GM18951 (cell line): ENCODE measurements at regions not wholly inside any gene's neighbourhood (a gene's known extent, or its start where the extent isn't known, plus 50 kb on each side); places are given as distances from the start of the nearest gene placed in this dataset.

Experiments
- POLR2A ChIP-seq: IDR thresholded peaks from 4 replicates; pipeline ENCODE4 v1.6.1; 2011; ENCODE audit warnings: mild to moderate bottlenecking; ENCODE audit not compliant: insufficient read length, insufficient read depth; ENCODE audit errors: extremely low read depth
- in situ Hi-C: fragments of 300-500 bp; cut with MboI; formaldehyde crosslinking; loops from one replicate; pipeline ENCODE4 v1.12.0; 2022; ENCODE audit warnings: low sequenced_read_pairs, mixed read lengths, inconsistent platforms; ENCODE audit not compliant: unreplicated experiment

DNA sequence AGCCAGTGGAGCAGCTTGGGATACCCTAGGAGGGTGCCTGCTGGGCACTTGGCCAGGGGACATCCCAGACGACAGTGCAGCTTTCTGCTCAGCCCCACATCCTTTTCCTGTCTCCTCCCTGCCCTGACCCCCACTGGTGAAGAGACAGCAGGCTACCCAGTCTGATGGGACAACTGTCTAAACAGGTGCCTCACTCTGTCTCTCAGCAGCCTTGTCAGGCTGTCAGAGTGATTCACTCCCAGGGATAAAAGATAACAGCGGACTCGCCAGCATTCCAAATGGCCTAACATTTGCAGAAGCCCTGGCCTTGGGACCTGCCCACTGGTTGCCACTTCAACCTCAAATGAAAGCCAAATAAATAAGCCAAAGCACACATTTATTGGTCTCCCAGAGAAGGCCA is 318.6 kb upstream of the PLET1 start:
- in situ Hi-C loops: loop anchor here (25.0 kb wide), 1 partner anchor 208 kb away; no protein-coding TSS in a partner anchor
- no peak for TF ChIP-seq POLR2A

DNA sequence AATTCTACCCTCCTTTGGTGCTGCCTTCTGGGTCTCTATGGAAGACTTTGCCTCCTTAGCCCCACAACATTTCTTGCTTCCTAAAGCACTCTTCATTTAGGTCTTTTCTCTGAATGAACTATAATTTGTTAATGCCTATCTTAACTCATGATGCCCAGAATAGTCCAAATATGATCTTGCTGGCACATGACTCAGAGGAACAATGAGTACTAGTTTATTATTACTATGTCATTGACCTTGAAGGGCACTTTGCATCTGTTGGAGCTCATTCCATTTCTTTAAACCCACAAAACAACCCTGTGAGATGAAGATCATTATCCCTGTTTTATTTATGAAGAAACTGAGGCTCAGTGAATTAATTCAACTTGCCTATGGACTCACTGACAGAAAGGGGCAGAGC is 320.2 kb upstream of the PLET1 start:
- no peak for TF ChIP-seq POLR2A
- in situ Hi-C loops: loop anchor here (25.0 kb wide), 1 partner anchor 206 kb away; no protein-coding TSS in a partner anchor

DNA sequence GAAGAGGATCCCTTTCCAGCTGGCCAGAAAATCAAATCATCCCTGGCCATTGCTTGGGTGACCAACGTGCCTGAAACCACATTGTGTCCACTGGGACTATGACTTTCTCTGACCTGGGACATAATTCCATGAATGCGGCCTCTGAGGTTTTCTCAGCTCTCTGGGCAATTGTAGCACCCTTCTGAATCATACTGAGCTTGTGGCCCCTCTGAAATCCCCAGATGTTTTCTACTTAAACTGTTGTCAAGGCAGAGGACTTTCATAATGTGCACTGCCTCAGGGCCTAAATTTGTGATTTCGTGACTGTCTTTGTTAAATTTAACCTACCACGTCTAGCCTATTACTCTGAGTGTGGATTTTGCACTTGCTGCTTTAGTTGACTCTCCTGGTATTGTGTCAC is 321.1 kb upstream of the PLET1 start:
- in situ Hi-C loops: loop anchor here (25.0 kb wide), 1 partner anchor 206 kb away; no protein-coding TSS in a partner anchor
- no peak for TF ChIP-seq POLR2A

DNA sequence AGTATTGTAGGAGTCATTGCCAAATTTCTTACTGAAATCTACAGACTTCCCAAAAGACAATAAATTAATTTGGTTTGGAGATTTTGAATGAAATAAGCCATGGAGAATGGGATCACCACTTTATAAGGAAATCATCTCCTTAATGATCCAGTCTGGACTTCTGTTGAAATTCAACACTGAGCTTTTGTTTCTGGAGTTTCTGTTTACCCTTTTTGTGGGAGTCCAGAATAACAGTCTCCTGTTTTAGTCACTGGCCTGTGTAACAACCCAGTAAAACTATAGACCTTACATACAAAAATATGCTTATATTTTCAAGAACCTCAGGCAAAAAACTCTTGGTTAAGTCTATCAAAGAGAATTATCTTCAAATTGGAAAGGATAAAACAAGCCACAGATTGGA is 321.7 kb upstream of the PLET1 start:
- in situ Hi-C loops: loop anchor here (25.0 kb wide), 1 partner anchor 205 kb away; no protein-coding TSS in a partner anchor
- TF ChIP-seq POLR2A: no peak

DNA sequence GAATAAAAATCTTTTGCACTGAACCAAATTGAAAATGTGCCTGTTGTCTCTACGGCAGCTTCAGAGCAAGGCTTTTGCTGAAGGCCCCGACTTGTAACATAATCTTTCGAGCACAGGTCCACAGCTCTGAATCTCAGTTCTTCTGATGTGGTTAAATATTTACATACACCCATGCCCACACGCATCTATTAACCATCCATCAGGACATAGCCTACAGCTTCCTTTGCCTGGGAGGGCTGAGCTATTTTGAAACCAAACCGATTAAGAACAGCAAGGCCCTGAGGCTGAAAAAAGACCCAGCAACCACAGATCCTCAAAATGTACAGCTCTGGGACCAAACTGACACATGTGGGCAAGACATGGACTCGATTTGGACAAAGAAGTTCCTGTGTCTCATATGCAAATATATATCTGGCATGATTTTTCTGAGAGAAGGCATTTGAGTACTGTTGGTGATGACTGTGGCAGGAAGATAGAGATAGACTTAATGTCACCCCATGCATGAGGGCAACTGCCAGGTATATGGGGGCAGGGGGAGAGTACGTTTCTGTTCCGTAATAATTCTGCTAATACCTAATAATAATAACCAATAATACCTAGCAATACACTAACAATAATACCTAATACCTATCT is 322.7 kb upstream of the PLET1 start:
- no peak for TF ChIP-seq POLR2A
- in situ Hi-C loops: loop anchor here (25.0 kb wide), 1 partner anchor 204 kb away; no protein-coding TSS in a partner anchor

DNA sequence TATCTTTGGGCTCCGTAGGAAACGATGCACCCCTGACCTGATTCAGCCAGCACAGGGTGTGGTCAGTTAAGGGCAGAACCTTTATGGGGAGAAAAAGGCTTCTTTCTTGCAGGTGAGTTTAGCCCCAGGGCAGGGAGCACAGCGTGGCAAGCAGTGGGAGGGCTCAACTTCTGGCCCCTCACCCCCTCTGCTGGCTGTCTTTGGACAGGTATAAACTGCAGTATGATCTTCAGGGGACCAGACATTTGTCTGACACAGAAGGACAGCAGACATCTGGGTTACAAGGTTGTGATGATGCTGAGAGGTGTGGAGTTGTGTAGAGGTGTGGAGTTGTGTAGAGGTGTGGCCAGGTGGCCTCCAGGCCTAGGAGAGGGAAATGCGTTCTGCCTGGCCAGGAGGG is 324.0 kb upstream of the PLET1 start:
- in situ Hi-C loops: loop anchor here (25.0 kb wide), 1 partner anchor 203 kb away; no protein-coding TSS in a partner anchor
- TF ChIP-seq POLR2A: no peak

DNA sequence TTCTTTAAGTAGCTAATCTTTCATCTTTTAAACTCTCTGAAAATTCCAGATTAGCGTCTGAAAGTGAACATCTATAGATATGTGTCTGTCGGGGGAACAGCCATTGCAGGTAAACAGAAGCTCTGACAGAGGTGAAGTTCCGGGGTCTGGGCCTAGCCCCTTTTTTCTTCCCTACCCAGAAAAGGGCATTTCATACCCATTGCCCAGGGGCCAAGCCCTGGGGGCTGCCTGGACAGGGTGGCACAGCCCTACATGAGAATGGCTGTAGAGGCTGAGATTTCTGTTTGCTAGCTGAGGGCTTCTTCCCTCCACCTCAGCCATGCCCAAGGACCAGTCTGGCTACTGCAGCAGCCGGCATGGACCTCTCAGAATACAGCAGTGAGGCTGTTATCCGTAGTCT is 327.0 kb upstream of the PLET1 start:
- TF ChIP-seq POLR2A: no peak
- in situ Hi-C loops: loop anchor here (25.0 kb wide), 1 partner anchor 200 kb away; no protein-coding TSS in a partner anchor

DNA sequence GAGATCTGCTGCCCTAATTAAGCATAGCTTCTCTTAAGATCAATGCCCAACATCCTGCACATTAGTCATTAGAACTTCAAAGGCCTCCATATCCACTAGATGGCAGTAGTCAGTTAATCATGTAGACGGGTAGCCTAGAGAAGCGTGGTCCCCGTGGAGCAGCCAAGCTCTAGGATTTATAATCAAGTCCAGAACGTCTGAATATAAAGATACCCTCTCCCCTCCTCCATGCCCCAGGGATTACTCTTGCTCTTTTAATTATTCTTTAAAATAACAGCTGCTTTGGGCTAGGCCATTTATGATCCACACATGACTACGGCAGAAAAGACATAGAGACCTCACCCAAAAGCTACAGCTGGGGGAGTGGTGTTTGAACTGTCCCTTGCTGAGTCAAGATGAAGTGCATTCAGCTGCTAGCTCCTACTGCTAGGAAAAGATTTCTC is 327.6 kb upstream of the PLET1 start:
- in situ Hi-C loops: loop anchor here (25.0 kb wide), 1 partner anchor 199 kb away; no protein-coding TSS in a partner anchor
- no peak for TF ChIP-seq POLR2A

DNA sequence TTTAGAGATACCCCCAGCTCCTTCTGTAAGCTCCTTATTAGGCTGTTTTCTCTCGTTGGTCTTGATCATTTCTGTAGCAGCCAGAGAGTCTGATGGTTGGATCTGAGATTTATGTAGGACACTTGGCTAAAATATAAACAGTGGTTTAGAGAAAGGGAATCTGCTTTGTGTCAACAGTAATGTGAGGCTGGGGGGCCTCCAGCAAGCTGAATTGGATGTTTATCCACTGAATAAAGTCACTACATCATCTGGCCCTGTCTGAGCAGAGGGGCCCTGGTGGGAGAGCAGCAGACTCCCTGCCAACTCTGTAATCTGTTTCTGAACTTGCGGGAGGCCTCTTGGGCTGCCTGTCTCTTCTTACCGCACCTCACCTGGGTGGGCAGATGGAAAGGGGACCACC is 328.5 kb upstream of the PLET1 start:
- no peak for TF ChIP-seq POLR2A
- in situ Hi-C loops: loop anchor here (25.0 kb wide), 1 partner anchor 198 kb away; no protein-coding TSS in a partner anchor

DNA sequence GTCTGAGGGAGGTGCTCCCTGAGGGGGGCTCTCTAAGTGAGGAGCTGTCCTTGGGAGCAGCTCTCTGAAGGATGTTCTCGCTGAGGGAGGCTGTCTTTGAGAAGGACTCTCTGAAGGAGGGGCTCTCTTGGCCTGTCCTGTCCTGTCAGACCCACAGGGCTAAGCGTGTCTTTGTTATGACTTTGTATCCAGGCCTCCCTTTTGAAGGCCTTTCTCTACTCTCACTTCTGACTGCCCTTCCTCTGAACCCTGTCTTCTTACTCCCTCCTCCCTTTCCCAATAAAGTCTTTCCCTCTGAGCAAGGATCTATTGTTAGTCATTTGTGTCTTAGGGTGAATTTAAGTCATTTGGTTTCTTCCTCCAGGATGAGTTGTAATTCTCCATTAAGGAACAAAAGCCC is 330.1 kb upstream of the PLET1 start:
- TF ChIP-seq POLR2A: no peak
- in situ Hi-C loops: loop anchor here (10.0 to 25.0 kb wide), 2 partner anchors 197 to 704 kb away; no protein-coding TSS in a partner anchor

DNA sequence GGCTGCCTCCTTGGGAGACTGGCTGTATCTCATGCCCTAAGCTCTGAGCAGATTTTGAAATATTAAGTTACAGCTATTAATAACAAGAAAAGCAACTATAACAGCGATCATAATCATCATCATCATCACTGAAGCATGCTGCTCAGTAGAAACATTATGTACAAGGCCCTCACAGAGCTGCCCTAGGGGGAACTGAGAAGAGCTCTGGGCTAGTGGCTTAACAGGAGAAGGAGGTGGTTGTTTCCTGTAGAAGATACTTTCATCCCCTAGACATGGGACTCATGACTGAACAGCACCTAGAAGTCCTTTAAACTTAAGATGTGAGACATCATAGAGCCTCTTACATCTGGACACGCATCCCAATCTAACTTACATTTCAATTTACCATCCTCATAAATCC is 332.8 kb upstream of the PLET1 start:
- in situ Hi-C loops: loop anchor here (10.0 to 25.0 kb wide), 2 partner anchors 194 to 701 kb away; no protein-coding TSS in a partner anchor
- TF ChIP-seq POLR2A: no peak

DNA sequence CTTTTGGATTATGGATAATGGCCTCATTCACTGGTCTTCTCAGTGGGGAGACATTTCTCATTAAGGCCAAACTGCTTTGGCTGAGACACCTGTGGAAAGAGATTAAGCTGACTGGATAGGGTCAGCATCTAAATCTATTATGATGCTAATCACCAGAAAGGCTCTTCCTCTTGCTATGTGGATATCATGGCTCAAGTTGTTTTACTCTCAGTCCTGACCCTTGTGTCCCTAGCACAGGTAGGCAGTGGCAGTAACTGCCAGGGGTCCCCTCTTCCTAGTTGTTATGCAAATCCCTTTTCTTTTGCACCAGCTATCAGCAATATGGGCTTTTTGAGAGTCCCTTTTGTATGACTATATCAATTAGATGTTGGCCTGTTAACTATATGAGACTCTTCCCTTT is 335.7 kb upstream of the PLET1 start:
- in situ Hi-C loops: loop anchor here (10.0 to 25.0 kb wide), 2 partner anchors 191 to 698 kb away; no protein-coding TSS in a partner anchor
- no peak for TF ChIP-seq POLR2A

DNA sequence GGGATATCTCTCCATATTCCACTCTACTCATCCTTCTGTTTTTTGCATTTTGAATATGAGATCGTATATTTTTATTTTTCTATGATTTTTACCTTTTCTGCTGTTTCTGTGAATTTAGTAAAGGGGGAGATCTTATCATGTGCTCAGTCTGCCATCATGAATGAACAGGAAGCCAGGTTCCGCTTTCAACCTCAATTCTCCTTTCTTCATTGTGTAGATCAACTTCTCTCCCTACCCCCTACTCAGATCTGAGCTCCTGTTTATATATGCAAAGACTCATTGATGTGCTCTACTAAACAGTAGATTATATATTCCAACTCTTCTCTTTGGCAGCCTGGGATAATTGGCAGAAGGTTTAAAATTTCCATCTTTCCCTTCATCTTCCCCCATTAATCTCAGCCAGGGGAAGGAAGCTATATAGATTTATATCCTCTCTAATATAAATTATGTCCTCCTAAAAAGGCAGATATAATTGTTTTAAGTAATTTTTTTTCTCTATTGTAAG is 336.7 kb upstream of the PLET1 start:
- TF ChIP-seq POLR2A: no peak
- in situ Hi-C loops: loop anchor here (10.0 to 25.0 kb wide), 2 partner anchors 190 to 697 kb away; no protein-coding TSS in a partner anchor

DNA sequence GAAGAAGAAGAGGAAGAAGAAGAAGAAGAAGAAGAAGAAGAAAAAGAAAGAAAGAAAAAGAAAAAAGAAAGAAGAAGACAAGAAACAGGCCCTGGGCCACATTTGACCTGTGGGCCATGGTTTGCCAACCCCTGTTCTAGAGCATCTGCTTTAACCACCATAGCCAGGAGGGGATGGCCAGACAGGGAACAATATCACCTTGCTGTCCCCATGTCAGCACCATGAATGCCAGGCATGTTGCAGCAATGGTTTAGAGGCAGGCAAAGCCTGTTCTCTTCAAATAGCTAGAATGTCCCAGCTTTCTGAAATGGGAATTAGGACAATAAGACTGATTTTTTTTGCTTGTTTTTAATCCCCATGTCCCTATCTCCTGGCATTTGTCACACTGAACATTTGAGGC is 338.6 kb upstream of the PLET1 start:
- in situ Hi-C loops: loop anchor here (10.0 to 25.0 kb wide), 2 partner anchors 188 to 696 kb away; no protein-coding TSS in a partner anchor
- TF ChIP-seq POLR2A: no peak
